Gastrocnemius medialis (tissue), 4 donors: ENCODE measurements at regions not wholly inside any gene's neighbourhood (a gene's known extent, or its start where the extent isn't known, plus 50 kb on each side); places are given as distances from the start of the nearest gene placed in this dataset.

Source experiments
- ATAC-seq, 2 donors: fragments of 150-250 bp; one replicate each; pipeline ENCODE4 v1.9.1; 2016
- DNase-seq, 2 donors: peaks; one replicate each; pipeline ENCODE4 v3.0.0-alpha.2; 2019
- H3K27ac ChIP-seq, 4 donors: fragments of 200-600 bp; sonication (generic); 1 replicate in 1 of 4; 2 replicates in 3 of 4; pipeline ENCODE4 v1.5.1; 2016 to 2018; ENCODE audit warnings: mild to moderate bottlenecking in 2 of 4, moderate library complexity in 1 of 4
- H3K27me3 ChIP-seq, 3 donors: fragments of 200-600 bp; sonication (generic) in 2 of 3; 1 replicate in 1 of 3; 2 replicates in 2 of 3; pipeline versions ENCODE4 v1.5.1 to v1.6.0; 2016 to 2019; ENCODE audit warnings: mild to moderate bottlenecking in 1 of 3, moderate library complexity in 1 of 3
- H3K36me3 ChIP-seq, 2 donors: fragments of 200-600 bp; sonication (generic) in 1 of 2; one replicate each; pipeline ENCODE4 v1.5.1; 2017 to 2018
- H3K4me1 ChIP-seq, 2 donors: fragments of 200-600 bp; sonication (generic) in 1 of 2; one replicate each; pipeline ENCODE4 v1.5.1; 2016 to 2017; ENCODE audit warnings: mild to moderate bottlenecking in 2 of 2
- H3K4me3 ChIP-seq, 4 donors: fragments of 200-600 bp; sonication (generic) in 3 of 4; 1 replicate in 1 of 4; 2 replicates in 3 of 4; pipeline ENCODE4 v1.5.1; 2016 to 2019; ENCODE audit warnings: mild to moderate bottlenecking in 2 of 4
- H3K9me3 ChIP-seq, 3 donors: fragments of 200-600 bp; sonication (generic) in 2 of 3; 1 replicate in 1 of 3; 2 replicates in 2 of 3; pipeline ENCODE4 v1.5.1; 2016 to 2019
- POLR2A ChIP-seq, 2 donors: fragments of 450-650 bp; IDR thresholded peaks; one replicate each; pipeline ENCODE4 v1.6.1; 2017; ENCODE audit warnings: antibody characterized with exemption in 2 of 2, mild to moderate bottlenecking in 2 of 2, moderate library complexity in 2 of 2
- in situ Hi-C, 4 donors: fragments of 200-750 bp; cut with MboI; loops; one replicate each; pipeline versions ENCODE4 v1.15.0 to v1.8.0; 2017; ENCODE audit warnings: low sequenced_read_pairs in 4 of 4
- intact Hi-C: fragments of 100-400 bp; cut with DNase I; formaldehyde crosslinking; loops from one replicate; pipeline ENCODE4 v1.15.1; 2023; ENCODE audit warnings: low total_unique reads
- TF ChIP-seq, protein P1 (sequence below), 5 experiments: fragments of 450-650 bp in 3 of 5; fragments of 200-600 bp in 2 of 5; sonication (generic) in 2 of 5; IDR thresholded peaks in 4 of 5; conservative IDR thresholded peaks in 1 of 5; 1 replicate in 4 of 5; 2 replicates in 1 of 5; pipeline ENCODE4 v1.5.1; 2016 to 2019; ENCODE audit warnings: antibody characterized with exemption in 5 of 5, mild to moderate bottlenecking in 3 of 5, moderate library complexity in 3 of 5

DNA sequence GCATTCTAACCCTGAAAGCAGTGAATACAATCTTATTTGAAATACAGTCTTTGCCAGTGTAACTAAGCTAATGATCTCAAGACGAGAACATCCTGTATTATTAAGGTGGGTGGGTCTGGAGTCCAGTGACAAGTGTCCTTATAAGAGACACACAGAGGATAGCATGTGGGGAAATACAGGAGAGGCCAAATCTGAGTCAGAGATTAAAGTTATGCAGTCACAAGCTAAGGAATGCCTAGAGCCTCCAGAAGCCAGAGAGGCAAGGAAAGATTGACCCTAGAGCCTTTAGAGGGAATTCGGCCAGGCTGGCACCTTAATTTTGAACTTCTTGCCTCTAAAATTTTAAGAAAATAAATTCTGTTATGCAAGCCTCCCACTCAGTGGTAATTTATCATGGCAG, 87.5 kb upstream of the HGF start:
- in situ Hi-C loops, result no loop called here
- no peaks in the 10 kb centered on the region for H3K4me1 ChIP-seq
- no peak overlapping the region for H3K27ac ChIP-seq
- TF ChIP-seq, protein P1, sequence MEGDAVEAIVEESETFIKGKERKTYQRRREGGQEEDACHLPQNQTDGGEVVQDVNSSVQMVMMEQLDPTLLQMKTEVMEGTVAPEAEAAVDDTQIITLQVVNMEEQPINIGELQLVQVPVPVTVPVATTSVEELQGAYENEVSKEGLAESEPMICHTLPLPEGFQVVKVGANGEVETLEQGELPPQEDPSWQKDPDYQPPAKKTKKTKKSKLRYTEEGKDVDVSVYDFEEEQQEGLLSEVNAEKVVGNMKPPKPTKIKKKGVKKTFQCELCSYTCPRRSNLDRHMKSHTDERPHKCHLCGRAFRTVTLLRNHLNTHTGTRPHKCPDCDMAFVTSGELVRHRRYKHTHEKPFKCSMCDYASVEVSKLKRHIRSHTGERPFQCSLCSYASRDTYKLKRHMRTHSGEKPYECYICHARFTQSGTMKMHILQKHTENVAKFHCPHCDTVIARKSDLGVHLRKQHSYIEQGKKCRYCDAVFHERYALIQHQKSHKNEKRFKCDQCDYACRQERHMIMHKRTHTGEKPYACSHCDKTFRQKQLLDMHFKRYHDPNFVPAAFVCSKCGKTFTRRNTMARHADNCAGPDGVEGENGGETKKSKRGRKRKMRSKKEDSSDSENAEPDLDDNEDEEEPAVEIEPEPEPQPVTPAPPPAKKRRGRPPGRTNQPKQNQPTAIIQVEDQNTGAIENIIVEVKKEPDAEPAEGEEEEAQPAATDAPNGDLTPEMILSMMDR (IDR thresholded peaks at IDR 0.05 in 4 of 5, conservative IDR thresholded peaks at IDR 0.05 in 1 of 5), result no peak
- no peak for TF ChIP-seq POLR2A (IDR thresholded peaks at IDR 0.05)
- no peak overlapping the region for H3K4me3 ChIP-seq
- ATAC-seq (no peak), DNase-seq (no peak)
- H3K36me3 ChIP-seq, result no peaks in the 10 kb centered on the region
- H3K9me3 ChIP-seq, result no peaks in the 10 kb centered on the region
- intact Hi-C loops, result no loop called here
- H3K27me3 ChIP-seq, result no peaks in the 10 kb centered on the region

DNA sequence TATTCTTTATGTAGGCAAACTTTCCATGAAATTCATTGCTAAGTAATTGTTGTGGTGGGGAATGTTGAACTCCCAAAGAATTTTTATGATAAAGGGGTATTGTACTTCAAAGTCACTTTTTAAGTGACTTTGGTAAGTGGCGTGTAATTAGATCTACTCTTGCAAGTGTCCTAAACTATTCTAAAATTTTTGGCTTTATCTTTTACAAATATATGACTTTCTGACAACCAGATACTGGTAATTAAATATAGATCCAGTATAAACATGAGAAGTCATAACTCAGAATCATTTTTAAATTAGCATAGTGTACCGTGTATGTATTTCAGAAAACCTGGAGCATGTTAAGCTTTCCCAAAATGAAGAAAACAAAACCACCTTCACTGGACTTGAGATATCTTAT, 84.7 kb upstream of the HGF start:
- TF ChIP-seq, protein P1 (IDR thresholded peaks at IDR 0.05 in 4 of 5, conservative IDR thresholded peaks at IDR 0.05 in 1 of 5), result no peak
- no peak for TF ChIP-seq POLR2A (IDR thresholded peaks at IDR 0.05)

DNA sequence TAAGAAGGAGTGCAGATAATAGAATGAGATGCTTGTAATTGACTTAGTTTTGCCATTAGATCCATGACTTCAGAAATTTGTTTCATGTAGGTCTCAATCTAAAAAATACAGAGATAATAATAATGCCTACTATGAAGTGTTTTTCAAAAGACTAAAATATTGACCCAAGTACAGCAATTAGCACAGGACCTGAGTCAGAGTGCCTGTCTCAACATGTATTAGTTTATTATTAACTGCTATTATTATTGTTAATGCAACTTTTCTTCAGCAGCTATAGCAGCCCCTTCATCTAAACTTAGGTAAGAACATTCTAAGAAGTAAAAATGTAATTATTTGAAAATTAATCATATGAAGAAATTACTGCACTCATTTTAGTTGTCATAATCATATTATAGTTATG, 82.9 kb upstream of the HGF start:
- in situ Hi-C loops, result no loop called here

More for the DNA sequence above, 84.7 kb upstream of the HGF start:
- intact Hi-C loops, result no loop called here
- no peak for DNase-seq
- Histone ChIP-seq H3K4me1 (no peaks in the 10 kb centered on the region), H3K9me3 (no peaks in the 10 kb centered on the region), H3K36me3 (no peaks in the 10 kb centered on the region), H3K27me3 (no peaks in the 10 kb centered on the region), H3K4me3 (no peak overlapping the region), H3K27ac (no peak overlapping the region)
- no peak for ATAC-seq
- in situ Hi-C loops, result no loop called here

DNA sequence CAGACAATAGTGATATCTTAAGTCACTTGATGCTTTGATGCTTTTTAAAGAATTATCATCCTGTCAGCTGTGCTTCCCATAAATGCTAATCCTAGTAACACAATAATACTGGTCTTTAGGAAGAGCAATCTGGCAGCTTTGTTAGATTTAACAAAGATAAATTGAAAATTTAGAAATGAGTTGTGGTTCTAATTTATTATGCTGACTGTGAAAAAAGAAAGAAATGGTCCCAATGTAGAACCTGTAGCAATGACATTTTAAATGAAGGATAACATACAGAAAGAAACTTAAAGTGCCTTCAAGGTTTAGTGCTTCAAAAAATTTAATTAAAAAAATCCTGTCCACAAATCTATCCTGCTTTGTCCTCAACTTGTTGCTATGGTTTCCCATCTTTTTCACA, 81.6 kb upstream of the HGF start:
- Histone ChIP-seq H3K36me3 (no peaks in the 10 kb centered on the region), H3K4me3 (no peak overlapping the region), H3K27me3 (no peaks in the 10 kb centered on the region), H3K27ac (no peak overlapping the region), H3K4me1 (no peaks in the 10 kb centered on the region), H3K9me3 (no peaks in the 10 kb centered on the region)
- in situ Hi-C loops, result no loop called here
- no peak for DNase-seq
- intact Hi-C loops, result no loop called here
- TF ChIP-seq POLR2A (IDR thresholded peaks at IDR 0.05), result no peak
- TF ChIP-seq, protein P1 (IDR thresholded peaks at IDR 0.05 in 4 of 5, conservative IDR thresholded peaks at IDR 0.05 in 1 of 5), result no peak
- ATAC-seq, result no peak

More for the DNA sequence above, 82.9 kb upstream of the HGF start:
- TF ChIP-seq POLR2A (IDR thresholded peaks at IDR 0.05), result no peak
- Histone ChIP-seq H3K36me3 (no peaks in the 10 kb centered on the region), H3K27ac (no peak overlapping the region), H3K27me3 (no peaks in the 10 kb centered on the region), H3K4me3 (no peak overlapping the region), H3K4me1 (no peaks in the 10 kb centered on the region), H3K9me3 (no peaks in the 10 kb centered on the region)
- intact Hi-C loops, result no loop called here
- ATAC-seq (no peak), DNase-seq (no peak)

DNA sequence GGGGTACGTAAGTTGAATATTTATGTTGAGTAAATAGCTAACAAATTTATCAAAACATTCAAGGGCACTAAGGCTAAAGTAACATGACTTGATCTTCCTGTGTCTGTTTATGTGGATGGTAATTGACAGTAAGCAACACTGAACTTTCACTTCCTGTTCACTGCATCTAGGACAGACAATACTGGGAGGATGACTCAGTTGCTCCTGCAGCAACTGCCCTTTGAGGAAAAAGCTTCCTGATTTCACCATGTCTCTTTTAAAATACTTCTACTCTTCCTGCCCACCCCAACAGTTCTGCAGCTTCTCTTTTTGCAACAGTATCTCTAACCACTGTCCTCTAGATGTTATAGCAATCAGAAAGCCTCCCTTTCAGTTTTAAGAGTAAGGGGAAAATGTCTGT, 76.6 kb upstream of the HGF start:
- Histone ChIP-seq H3K4me1 (no peaks in the 10 kb centered on the region), H3K27ac (no peak overlapping the region), H3K4me3 (no peak overlapping the region), H3K36me3 (no peaks in the 10 kb centered on the region), H3K27me3 (no peaks in the 10 kb centered on the region), H3K9me3 (no peaks in the 10 kb centered on the region)
- in situ Hi-C loops, result no loop called here
- intact Hi-C loops, result no loop called here
- no peak for TF ChIP-seq POLR2A (IDR thresholded peaks at IDR 0.05)
- TF ChIP-seq, protein P1 (IDR thresholded peaks at IDR 0.05 in 4 of 5, conservative IDR thresholded peaks at IDR 0.05 in 1 of 5), result no peak
- peak; percentile 1 to 14 for DNase-seq
- ATAC-seq, result peak in 1 of 2 donors; percentile 56
